ENCODE measurements at regions not wholly inside any gene's neighbourhood (a gene's known extent, or its start where the extent isn't known, plus 50 kb on each side); places are given as distances from the start of the nearest gene placed in this dataset.
A peak's percentile ranks its signal among the peaks of the same experiment; 100 is the strongest.

DNA sequence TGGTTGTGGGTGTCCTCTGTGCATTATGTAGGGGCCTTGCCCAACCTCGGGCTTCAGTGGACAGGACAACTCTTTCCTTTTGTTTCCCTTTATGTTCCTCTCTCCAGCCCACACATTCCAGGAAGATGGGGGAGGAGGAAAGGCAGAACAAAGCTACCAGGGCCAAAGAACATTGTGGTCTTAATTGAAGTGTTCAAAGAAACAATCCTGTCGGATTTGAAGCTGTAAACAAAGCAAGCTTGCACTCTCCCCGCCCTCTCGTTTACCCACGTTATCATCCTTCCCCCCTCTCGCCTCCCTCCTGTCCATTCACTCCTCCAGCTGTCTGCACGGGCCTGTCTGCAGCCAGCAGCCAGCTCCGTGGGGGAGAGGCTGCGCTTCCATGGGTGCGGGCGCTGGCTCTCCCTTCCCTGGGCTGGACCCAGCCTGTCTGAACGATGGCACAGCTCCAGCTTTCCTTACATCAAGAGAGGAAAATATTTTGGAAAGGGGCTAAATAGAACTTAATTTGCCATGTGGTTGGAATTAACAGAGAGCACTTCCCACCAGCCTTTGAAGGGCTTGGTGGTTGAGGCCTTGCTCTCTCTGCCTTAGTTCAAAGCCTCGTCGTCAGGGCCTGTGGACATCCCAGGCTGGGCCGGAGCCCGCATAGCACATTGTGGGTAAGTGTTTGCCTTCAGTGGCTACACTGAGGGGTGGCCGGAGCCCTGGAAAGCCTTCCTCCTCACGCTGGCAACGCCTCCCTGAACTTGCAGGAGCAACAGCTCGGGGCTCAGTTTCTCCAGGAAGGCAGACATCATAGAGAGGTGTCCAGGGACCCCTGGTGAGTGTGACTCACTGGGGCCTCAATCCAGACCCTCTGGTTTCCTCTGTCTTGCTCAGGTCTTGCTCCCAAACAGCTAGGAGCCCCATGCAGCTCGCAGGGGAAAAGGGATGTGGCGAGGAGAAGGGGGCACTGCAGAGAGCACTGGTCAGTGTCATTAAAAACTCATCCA is 60.6 kb upstream of the HS6ST1 start (continued):
- TF ChIP-seq, protein P1, sequence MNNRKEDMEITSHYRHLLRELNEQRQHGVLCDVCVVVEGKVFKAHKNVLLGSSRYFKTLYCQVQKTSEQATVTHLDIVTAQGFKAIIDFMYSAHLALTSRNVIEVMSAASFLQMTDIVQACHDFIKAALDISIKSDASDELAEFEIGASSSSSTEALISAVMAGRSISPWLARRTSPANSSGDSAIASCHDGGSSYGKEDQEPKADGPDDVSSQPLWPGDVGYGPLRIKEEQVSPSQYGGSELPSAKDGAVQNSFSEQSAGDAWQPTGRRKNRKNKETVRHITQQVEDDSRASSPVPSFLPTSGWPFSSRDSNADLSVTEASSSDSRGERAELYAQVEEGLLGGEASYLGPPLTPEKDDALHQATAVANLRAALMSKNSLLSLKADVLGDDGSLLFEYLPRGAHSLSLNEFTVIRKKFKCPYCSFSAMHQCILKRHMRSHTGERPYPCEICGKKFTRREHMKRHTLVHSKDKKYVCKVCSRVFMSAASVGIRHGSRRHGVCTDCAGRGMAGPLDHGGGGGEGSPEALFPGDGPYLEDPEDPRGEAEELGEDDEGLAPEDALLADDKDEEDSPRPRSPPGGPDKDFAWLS (CRISPR knock-in tag; IDR thresholded peaks at IDR 0.05; ENCODE audit: borderline replicate concordance), result no peak
- TF ChIP-seq HDAC2 (CRISPR knock-in tag; IDR thresholded peaks at IDR 0.05) (peak; percentile 86), FOXJ3 (CRISPR knock-in tag; IDR thresholded peaks at IDR 0.05; ENCODE audit: borderline replicate concordance) (no peak), ZNF607 (CRISPR knock-in tag; IDR thresholded peaks at IDR 0.05; ENCODE audit: borderline replicate concordance) (0 out of 2 replicates have a peak, but pooled peaks have one; percentile 48), SP1 (IDR thresholded peaks at IDR 0.05) (no peak), SP1 (CRISPR knock-in tag; IDR thresholded peaks at IDR 0.05) (no peak), MYNN (CRISPR knock-in tag; IDR thresholded peaks at IDR 0.05; ENCODE audit: low read depth) (no peak)
- TF ChIP-seq, protein P2, sequence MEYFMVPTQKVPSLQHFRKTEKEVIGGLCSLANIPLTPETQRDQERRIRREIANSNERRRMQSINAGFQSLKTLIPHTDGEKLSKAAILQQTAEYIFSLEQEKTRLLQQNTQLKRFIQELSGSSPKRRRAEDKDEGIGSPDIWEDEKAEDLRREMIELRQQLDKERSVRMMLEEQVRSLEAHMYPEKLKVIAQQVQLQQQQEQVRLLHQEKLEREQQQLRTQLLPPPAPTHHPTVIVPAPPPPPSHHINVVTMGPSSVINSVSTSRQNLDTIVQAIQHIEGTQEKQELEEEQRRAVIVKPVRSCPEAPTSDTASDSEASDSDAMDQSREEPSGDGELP (IDR thresholded peaks at IDR 0.05; ENCODE audit: borderline replicate concordance, low read depth), result peak; percentile 94
- TF ChIP-seq, protein P3, sequence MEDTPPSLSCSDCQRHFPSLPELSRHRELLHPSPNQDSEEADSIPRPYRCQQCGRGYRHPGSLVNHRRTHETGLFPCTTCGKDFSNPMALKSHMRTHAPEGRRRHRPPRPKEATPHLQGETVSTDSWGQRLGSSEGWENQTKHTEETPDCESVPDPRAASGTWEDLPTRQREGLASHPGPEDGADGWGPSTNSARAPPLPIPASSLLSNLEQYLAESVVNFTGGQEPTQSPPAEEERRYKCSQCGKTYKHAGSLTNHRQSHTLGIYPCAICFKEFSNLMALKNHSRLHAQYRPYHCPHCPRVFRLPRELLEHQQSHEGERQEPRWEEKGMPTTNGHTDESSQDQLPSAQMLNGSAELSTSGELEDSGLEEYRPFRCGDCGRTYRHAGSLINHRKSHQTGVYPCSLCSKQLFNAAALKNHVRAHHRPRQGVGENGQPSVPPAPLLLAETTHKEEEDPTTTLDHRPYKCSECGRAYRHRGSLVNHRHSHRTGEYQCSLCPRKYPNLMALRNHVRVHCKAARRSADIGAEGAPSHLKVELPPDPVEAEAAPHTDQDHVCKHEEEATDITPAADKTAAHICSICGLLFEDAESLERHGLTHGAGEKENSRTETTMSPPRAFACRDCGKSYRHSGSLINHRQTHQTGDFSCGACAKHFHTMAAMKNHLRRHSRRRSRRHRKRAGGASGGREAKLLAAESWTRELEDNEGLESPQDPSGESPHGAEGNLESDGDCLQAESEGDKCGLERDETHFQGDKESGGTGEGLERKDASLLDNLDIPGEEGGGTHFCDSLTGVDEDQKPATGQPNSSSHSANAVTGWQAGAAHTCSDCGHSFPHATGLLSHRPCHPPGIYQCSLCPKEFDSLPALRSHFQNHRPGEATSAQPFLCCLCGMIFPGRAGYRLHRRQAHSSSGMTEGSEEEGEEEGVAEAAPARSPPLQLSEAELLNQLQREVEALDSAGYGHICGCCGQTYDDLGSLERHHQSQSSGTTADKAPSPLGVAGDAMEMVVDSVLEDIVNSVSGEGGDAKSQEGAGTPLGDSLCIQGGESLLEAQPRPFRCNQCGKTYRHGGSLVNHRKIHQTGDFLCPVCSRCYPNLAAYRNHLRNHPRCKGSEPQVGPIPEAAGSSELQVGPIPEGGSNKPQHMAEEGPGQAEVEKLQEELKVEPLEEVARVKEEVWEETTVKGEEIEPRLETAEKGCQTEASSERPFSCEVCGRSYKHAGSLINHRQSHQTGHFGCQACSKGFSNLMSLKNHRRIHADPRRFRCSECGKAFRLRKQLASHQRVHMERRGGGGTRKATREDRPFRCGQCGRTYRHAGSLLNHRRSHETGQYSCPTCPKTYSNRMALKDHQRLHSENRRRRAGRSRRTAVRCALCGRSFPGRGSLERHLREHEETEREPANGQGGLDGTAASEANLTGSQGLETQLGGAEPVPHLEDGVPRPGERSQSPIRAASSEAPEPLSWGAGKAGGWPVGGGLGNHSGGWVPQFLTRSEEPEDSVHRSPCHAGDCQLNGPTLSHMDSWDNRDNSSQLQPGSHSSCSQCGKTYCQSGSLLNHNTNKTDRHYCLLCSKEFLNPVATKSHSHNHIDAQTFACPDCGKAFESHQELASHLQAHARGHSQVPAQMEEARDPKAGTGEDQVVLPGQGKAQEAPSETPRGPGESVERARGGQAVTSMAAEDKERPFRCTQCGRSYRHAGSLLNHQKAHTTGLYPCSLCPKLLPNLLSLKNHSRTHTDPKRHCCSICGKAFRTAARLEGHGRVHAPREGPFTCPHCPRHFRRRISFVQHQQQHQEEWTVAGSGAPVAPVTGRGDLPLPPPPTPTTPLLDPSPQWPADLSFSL (CRISPR knock-in tag; IDR thresholded peaks at IDR 0.05), result no peak
- TF ChIP-seq, protein P4, sequence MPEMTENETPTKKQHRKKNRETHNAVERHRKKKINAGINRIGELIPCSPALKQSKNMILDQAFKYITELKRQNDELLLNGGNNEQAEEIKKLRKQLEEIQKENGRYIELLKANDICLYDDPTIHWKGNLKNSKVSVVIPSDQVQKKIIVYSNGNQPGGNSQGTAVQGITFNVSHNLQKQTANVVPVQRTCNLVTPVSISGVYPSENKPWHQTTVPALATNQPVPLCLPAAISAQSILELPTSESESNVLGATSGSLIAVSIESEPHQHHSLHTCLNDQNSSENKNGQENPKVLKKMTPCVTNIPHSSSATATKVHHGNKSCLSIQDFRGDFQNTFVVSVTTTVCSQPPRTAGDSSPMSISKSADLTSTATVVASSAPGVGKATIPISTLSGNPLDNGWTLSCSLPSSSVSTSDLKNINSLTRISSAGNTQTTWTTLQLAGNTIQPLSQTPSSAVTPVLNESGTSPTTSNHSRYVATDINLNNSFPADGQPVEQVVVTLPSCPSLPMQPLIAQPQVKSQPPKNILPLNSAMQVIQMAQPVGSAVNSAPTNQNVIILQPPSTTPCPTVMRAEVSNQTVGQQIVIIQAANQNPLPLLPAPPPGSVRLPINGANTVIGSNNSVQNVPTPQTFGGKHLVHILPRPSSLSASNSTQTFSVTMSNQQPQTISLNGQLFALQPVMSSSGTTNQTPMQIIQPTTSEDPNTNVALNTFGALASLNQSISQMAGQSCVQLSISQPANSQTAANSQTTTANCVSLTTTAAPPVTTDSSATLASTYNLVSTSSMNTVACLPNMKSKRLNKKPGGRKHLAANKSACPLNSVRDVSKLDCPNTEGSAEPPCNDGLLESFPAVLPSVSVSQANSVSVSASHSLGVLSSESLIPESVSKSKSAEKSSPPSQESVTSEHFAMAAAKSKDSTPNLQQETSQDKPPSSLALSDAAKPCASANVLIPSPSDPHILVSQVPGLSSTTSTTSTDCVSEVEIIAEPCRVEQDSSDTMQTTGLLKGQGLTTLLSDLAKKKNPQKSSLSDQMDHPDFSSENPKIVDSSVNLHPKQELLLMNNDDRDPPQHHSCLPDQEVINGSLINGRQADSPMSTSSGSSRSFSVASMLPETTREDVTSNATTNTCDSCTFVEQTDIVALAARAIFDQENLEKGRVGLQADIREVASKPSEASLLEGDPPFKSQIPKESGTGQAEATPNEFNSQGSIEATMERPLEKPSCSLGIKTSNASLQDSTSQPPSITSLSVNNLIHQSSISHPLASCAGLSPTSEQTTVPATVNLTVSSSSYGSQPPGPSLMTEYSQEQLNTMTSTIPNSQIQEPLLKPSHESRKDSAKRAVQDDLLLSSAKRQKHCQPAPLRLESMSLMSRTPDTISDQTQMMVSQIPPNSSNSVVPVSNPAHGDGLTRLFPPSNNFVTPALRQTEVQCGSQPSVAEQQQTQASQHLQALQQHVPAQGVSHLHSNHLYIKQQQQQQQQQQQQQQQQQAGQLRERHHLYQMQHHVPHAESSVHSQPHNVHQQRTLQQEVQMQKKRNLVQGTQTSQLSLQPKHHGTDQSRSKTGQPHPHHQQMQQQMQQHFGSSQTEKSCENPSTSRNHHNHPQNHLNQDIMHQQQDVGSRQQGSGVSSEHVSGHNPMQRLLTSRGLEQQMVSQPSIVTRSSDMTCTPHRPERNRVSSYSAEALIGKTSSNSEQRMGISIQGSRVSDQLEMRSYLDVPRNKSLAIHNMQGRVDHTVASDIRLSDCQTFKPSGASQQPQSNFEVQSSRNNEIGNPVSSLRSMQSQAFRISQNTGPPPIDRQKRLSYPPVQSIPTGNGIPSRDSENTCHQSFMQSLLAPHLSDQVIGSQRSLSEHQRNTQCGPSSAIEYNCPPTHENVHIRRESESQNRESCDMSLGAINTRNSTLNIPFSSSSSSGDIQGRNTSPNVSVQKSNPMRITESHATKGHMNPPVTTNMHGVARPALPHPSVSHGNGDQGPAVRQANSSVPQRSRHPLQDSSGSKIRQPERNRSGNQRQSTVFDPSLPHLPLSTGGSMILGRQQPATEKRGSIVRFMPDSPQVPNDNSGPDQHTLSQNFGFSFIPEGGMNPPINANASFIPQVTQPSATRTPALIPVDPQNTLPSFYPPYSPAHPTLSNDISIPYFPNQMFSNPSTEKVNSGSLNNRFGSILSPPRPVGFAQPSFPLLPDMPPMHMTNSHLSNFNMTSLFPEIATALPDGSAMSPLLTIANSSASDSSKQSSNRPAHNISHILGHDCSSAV (CRISPR knock-in tag; IDR thresholded peaks at IDR 0.05; ENCODE audit: borderline replicate concordance), result no peak
